Stomach smooth muscle (tissue), 2 donors: ENCODE measurements at regions not wholly inside any gene's neighbourhood (a gene's known extent, or its start where the extent isn't known, plus 50 kb on each side); places are given as distances from the start of the nearest gene placed in this dataset.
A peak's percentile ranks its signal among the peaks of the same experiment; 100 is the strongest.

Source experiments
- H3K27ac ChIP-seq: one replicate; pipeline ENCODE4 v1.7.0; 2013; ENCODE audit warnings: mild to moderate bottlenecking, low read length, inconsistent platforms
- H3K27me3 ChIP-seq, 2 donors: one replicate each; pipeline ENCODE4 v1.7.0; 2013; ENCODE audit warnings: low read length in 2 of 2; ENCODE audit not compliant: insufficient read depth in 2 of 2, control insufficient read depth in 1 of 2
- H3K36me3 ChIP-seq, 2 donors: one replicate each; pipeline ENCODE4 v1.7.0; 2013; ENCODE audit warnings: low read length in 2 of 2; ENCODE audit not compliant: control insufficient read depth in 2 of 2, insufficient read depth in 2 of 2
- H3K4me1 ChIP-seq: one replicate; pipeline ENCODE4 v1.7.0; 2013; ENCODE audit warnings: low read length; ENCODE audit not compliant: control insufficient read depth, insufficient read depth
- H3K4me3 ChIP-seq, 2 donors: one replicate each; pipeline ENCODE4 v1.7.0; 2013; ENCODE audit warnings: low read length in 2 of 2
- H3K9ac ChIP-seq, 2 donors: one replicate each; pipeline ENCODE4 v1.7.0; 2013; ENCODE audit warnings: low read length in 2 of 2, mild to moderate bottlenecking in 1 of 2
- H3K9me3 ChIP-seq, 2 donors: one replicate each; pipeline ENCODE4 v1.7.0; 2013; ENCODE audit warnings: low read length in 2 of 2; ENCODE audit not compliant: control insufficient read depth in 2 of 2
- donor health status: healthy.
- donor health status: Pancreatic carcinoma.

DNA sequence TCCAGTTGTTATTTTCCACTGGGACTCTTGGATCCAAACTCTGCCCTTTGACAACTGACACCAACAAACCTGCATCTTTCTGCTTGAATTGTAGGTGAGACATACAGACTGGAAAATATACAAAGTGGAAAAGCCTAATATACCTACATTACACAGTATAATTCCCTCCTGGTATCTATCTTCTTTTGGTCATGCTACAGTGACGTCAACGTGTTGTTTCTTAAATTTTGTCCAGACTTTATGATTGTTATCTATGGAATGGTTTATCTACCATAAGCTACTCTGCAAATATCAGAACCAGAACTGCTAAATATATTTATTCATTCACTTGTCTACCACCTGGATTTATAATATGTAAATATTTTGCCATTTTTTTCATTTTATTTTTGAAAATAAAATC is 264.3 kb upstream of the ZPLD1 start:
- Histone ChIP-seq H3K4me1 (peaks cover 3% of the 10 kb centered on the region), H3K9me3 (no peaks in the 10 kb centered on the region)

DNA sequence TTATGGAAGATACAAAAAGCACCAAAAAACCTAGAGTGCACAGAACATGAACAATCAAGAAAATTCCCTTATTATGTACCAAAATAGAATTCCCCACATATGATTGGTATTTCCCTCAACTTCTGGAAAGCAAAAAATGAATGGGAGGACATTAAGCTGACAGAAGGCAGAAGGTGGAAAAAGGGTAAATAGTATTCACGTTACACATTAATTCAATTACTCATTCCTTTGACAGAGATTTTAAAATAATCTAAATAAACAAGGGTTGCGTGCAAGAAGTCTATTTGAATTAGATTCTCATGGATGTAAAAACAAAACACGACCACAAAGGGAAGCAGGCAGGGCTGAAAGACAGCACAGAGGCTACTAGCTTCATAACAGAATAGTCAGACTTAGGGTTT is 260.5 kb upstream of the ZPLD1 start:
- no peak overlapping the region for H3K27ac ChIP-seq

More for the DNA sequence above, 264.3 kb upstream of the ZPLD1 start:
- no peak overlapping the region for H3K9ac ChIP-seq
- peak overlapping the region in 1 of 2 donors; percentile 11 for H3K4me3 ChIP-seq
- no peak overlapping the region for H3K27ac ChIP-seq
- H3K27me3 ChIP-seq, result no peaks in the 10 kb centered on the region
- no peaks in the 10 kb centered on the region for H3K36me3 ChIP-seq

GRCh38 chr3:102174832-102175374 is 259.9 kb upstream of the ZPLD1 start:
- peak overlapping the region in 1 of 2 donors; percentile 9 for H3K4me3 ChIP-seq
- no peaks in the 10 kb centered on the region for H3K36me3 ChIP-seq
- H3K4me1 ChIP-seq, result peaks cover 5% of the 10 kb centered on the region
- H3K27me3 ChIP-seq, result no peaks in the 10 kb centered on the region
- no peak overlapping the region for H3K9ac ChIP-seq
- no peaks in the 10 kb centered on the region for H3K9me3 ChIP-seq
- H3K27ac ChIP-seq, result peak overlapping the region; percentile 53

More for the DNA sequence above, 260.5 kb upstream of the ZPLD1 start:
- H3K36me3 ChIP-seq, result no peaks in the 10 kb centered on the region
- H3K4me3 ChIP-seq, result peak overlapping the region in 1 of 2 donors; percentile 9
- H3K9ac ChIP-seq, result no peak overlapping the region
- peaks cover 5% of the 10 kb centered on the region for H3K4me1 ChIP-seq
- H3K9me3 ChIP-seq, result no peaks in the 10 kb centered on the region
- no peaks in the 10 kb centered on the region for H3K27me3 ChIP-seq

- H3K27me3 ChIP-seq, result no peaks in the 10 kb centered on the region
- no peaks in the 10 kb centered on the region for H3K9me3 ChIP-seq
- no peaks in the 10 kb centered on the region for H3K36me3 ChIP-seq
- H3K27ac ChIP-seq, result no peak overlapping the region
- no peak overlapping the region for H3K4me3 ChIP-seq
- peaks cover 10% of the 10 kb centered on the region for H3K4me1 ChIP-seq
- H3K9ac ChIP-seq, result no peak overlapping the region
Observed at GRCh38 chr3:102176333-102177050, 258.3 kb upstream of the ZPLD1 start.

DNA sequence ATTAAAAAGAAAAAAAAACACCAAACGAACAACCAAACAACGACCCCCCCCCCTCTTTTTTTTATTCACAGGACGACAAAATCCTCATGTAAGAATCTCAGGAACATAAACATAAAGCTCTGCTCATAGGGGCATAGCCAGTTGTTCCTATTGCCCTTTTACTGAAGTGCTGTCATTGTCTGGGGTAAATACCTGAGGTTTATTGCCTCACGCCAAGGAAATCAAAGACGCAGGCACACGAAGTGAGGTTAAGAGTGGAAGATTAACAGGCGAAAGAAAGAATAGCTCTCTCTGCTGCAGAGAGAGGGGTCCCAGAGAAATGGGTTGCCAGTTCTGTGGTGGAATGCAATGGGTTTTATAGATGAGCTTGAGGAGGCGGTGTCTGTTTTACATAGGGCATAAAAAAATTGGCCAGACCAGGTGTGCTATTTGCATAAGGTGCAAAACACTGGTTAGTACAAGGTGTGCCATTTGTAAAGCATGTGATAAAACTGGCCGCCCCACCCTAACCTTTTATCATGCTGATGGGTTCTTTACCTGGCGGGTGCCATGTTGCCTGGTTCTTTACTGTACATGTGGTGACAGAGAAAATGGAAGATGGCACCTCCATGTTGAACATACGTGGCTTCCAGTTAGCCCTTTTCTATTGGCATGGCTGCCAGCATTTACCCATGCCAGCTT is 257.6 kb upstream of the ZPLD1 start:
- H3K9ac ChIP-seq, result no peak overlapping the region
- no peaks in the 10 kb centered on the region for H3K36me3 ChIP-seq
- no peak overlapping the region for H3K4me3 ChIP-seq
- H3K27ac ChIP-seq, result no peak overlapping the region
- no peaks in the 10 kb centered on the region for H3K27me3 ChIP-seq
- H3K9me3 ChIP-seq, result no peaks in the 10 kb centered on the region
- peaks cover 15% of the 10 kb centered on the region for H3K4me1 ChIP-seq

- H3K9me3 ChIP-seq, result no peaks in the 10 kb centered on the region
- H3K4me1 ChIP-seq, result peaks cover 19% of the 10 kb centered on the region
- no peak overlapping the region for H3K9ac ChIP-seq
- H3K27me3 ChIP-seq, result no peaks in the 10 kb centered on the region
- H3K27ac ChIP-seq, result no peak overlapping the region
- H3K36me3 ChIP-seq, result no peaks in the 10 kb centered on the region
- H3K4me3 ChIP-seq, result no peak overlapping the region
Observed at GRCh38 chr3:102178817-102179216, 256.0 kb upstream of the ZPLD1 start.

GRCh38 chr3:102179326-102180177 is 255.3 kb upstream of the ZPLD1 start:
- Histone ChIP-seq H3K27ac (peak overlapping the region; percentile 18), H3K9ac (peak overlapping the region in 1 of 2 donors; percentile 12), H3K36me3 (no peaks in the 10 kb centered on the region), H3K4me1 (peaks cover 19% of the 10 kb centered on the region), H3K4me3 (no peak overlapping the region), H3K27me3 (no peaks in the 10 kb centered on the region), H3K9me3 (no peaks in the 10 kb centered on the region)

DNA sequence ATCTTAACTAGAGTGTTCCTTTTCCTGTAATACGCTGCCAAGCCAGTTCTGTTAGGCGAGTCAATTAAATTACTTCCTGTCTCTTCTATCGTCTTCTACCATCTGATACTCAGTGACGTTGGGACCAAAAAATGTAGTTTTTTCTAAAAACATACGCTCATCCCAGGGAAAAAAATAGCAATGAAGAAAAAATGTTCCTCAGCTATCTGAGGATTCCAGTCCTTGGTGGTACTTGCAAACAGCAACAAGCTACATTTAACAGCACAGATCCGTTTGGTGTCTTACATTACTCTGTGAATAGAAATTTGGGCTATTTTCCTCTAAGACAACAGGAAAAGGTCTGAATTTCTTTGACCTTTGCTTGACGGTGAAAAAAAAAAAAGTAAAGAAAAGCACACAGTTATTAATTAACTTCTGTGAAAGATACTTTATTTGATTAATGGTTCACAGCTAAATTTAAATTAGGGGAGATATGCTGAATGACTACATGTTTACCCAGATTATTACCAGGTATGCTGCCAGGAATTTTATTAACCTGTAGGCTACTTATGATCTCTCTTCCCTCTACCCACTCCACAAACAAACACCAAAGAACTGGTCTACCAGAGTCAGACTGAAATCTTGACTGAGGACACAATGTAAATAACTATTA is 254.4 kb upstream of the ZPLD1 start:
- H3K36me3 ChIP-seq, result no peaks in the 10 kb centered on the region
- no peak overlapping the region for H3K9ac ChIP-seq
- no peaks in the 10 kb centered on the region for H3K9me3 ChIP-seq
- peaks cover 17% of the 10 kb centered on the region for H3K4me1 ChIP-seq
- no peak overlapping the region for H3K4me3 ChIP-seq
- H3K27me3 ChIP-seq, result no peaks in the 10 kb centered on the region
- H3K27ac ChIP-seq, result peak overlapping the region; percentile 18

GRCh38 chr3:102181175-102181920 is 253.5 kb upstream of the ZPLD1 start:
- Histone ChIP-seq H3K27ac (peak overlapping the region; percentile 18), H3K4me1 (peaks cover 14% of the 10 kb centered on the region), H3K9me3 (no peaks in the 10 kb centered on the region), H3K9ac (no peak overlapping the region), H3K27me3 (no peaks in the 10 kb centered on the region), H3K36me3 (no peaks in the 10 kb centered on the region), H3K4me3 (no peak overlapping the region)
